ENCODE measurements at regions not wholly inside any gene's neighbourhood (a gene's known extent, or its start where the extent isn't known, plus 50 kb on each side); places are given as distances from the start of the nearest gene placed in this dataset.

- TF ChIP-seq CTCF (IDR thresholded peaks at IDR 0.05): no peak
- TF ChIP-seq POLR2A (IDR thresholded peaks at IDR 0.05): no peak
- no peak for TF ChIP-seq POLR2AphosphoS5 (IDR thresholded peaks at IDR 0.05)
- no peak for TF ChIP-seq EP300 (IDR thresholded peaks at IDR 0.05)
- WGBS, 2 donors (ENCODE audit: low coverage in 1 of 2): 59 to 72% methylated on average over 2 to 3 of the region's 3 CpGs
- H3K9me3 ChIP-seq: no peaks in the 10 kb centered on the region
- no peaks in the 10 kb centered on the region for H3K36me3 ChIP-seq
- no peak overlapping the region for H3K4me3 ChIP-seq
- ATAC-seq: no peak
- H3K4me1 ChIP-seq: no peaks in the 10 kb centered on the region
- no peaks in the 10 kb centered on the region for H3K27me3 ChIP-seq
- no peak overlapping the region for H3K27ac ChIP-seq
These were observed 649.2 kb downstream of the MMUT start for GRCh38 chr6:48813836-48814235.

GRCh38 chr6:48809700-48810099, 653.4 kb downstream of the MMUT start:
- H3K9me3 ChIP-seq: no peaks in the 10 kb centered on the region
- ATAC-seq: no peak
- H3K27ac ChIP-seq: no peak overlapping the region
- H3K27me3 ChIP-seq: no peaks in the 10 kb centered on the region
- H3K4me1 ChIP-seq: no peaks in the 10 kb centered on the region
- H3K4me3 ChIP-seq: no peak overlapping the region
- 40 to 79% methylated on average over 1 to 2 of the region's 2 CpGs for WGBS, 2 donors (ENCODE audit: low coverage in 1 of 2)
- TF ChIP-seq POLR2AphosphoS5 (IDR thresholded peaks at IDR 0.05): no peak
- H3K36me3 ChIP-seq: no peaks in the 10 kb centered on the region

- no peaks in the 10 kb centered on the region for H3K4me1 ChIP-seq
- H3K9me3 ChIP-seq: no peaks in the 10 kb centered on the region
- no peak overlapping the region for H3K27ac ChIP-seq
- H3K4me3 ChIP-seq: no peak overlapping the region
- TF ChIP-seq POLR2AphosphoS5 (IDR thresholded peaks at IDR 0.05) (no peak), POLR2A (IDR thresholded peaks at IDR 0.05) (no peak), CTCF (IDR thresholded peaks at IDR 0.05) (no peak), EP300 (IDR thresholded peaks at IDR 0.05) (no peak)
- ATAC-seq: no peak
- WGBS, 2 donors (ENCODE audit: low coverage in 1 of 2): 32 to 42% methylated on average over 4 of the region's 4 CpGs
- H3K36me3 ChIP-seq: no peaks in the 10 kb centered on the region
- no peaks in the 10 kb centered on the region for H3K27me3 ChIP-seq
These were observed 653.8 kb downstream of the MMUT start for GRCh38 chr6:48809245-48809644.

GRCh38 chr6:48798296-48798695, 664.8 kb downstream of the MMUT start:
- no peak overlapping the region for H3K4me3 ChIP-seq
- no peak for TF ChIP-seq CTCF (IDR thresholded peaks at IDR 0.05)
- no peak for TF ChIP-seq POLR2A (IDR thresholded peaks at IDR 0.05)
- no peak for TF ChIP-seq EP300 (IDR thresholded peaks at IDR 0.05)
- TF ChIP-seq POLR2AphosphoS5 (IDR thresholded peaks at IDR 0.05): no peak
- 85 to 96% methylated on average over 3 of the region's 3 CpGs for WGBS, 2 donors (ENCODE audit: low coverage in 1 of 2)
- no peaks in the 10 kb centered on the region for H3K4me1 ChIP-seq
- H3K9me3 ChIP-seq: no peaks in the 10 kb centered on the region
- H3K27ac ChIP-seq: no peak overlapping the region
- no peak for ATAC-seq
- H3K27me3 ChIP-seq: no peaks in the 10 kb centered on the region
- no peaks in the 10 kb centered on the region for H3K36me3 ChIP-seq

GRCh38 chr6:48782225-48782624, 671.2 kb upstream of the PTCHD4 start:
- no peak overlapping the region for H3K4me3 ChIP-seq
- no peak for ATAC-seq
- no peaks in the 10 kb centered on the region for H3K27me3 ChIP-seq
- TF ChIP-seq POLR2A (IDR thresholded peaks at IDR 0.05): no peak
- no peak for TF ChIP-seq CTCF (IDR thresholded peaks at IDR 0.05)
- TF ChIP-seq POLR2AphosphoS5 (IDR thresholded peaks at IDR 0.05): no peak
- no peak for TF ChIP-seq EP300 (IDR thresholded peaks at IDR 0.05)
- no peaks in the 10 kb centered on the region for H3K9me3 ChIP-seq
- H3K4me1 ChIP-seq: no peaks in the 10 kb centered on the region
- WGBS, 2 donors (ENCODE audit: low coverage in 1 of 2): 97 to 100% methylated on average over 2 to 5 of the region's 6 CpGs
- H3K36me3 ChIP-seq: no peaks in the 10 kb centered on the region
- H3K27ac ChIP-seq: no peak overlapping the region

Data from gastroesophageal sphincter (tissue), 4 donors.